Natural killer cell (primary cell): ENCODE measurements at regions not wholly inside any gene's neighbourhood (a gene's known extent, or its start where the extent isn't known, plus 50 kb on each side); places are given as distances from the start of the nearest gene placed in this dataset.

Experiments used
- ATAC-seq, 3 donors: fragments of 150-1000 bp in 2 of 3; fragments of 200-7000 bp in 1 of 3; cut with Tn5 transposase; 1 replicate in 1 of 3; 2 replicates in 2 of 3; pipeline ENCODE4 v1.10.0; 2021; ENCODE audit warnings: mild to moderate bottlenecking in 2 of 3, moderate library complexity in 2 of 3
- DNase-seq, 2 donors: peaks; one replicate each; pipeline versions ENCODE4 v3.0.0 to v3.0.0-alpha.2; 2013 to 2021; ENCODE audit warnings: mixed read lengths in 1 of 2
- H3K27ac ChIP-seq: one replicate; pipeline ENCODE4 v1.5.1; 2013; ENCODE audit warnings: mild to moderate bottlenecking, low read length
- H3K27me3 ChIP-seq: one replicate; pipeline ENCODE4 v1.6.1; 2013; ENCODE audit warnings: low read length; ENCODE audit not compliant: control insufficient read depth, insufficient read depth
- H3K36me3 ChIP-seq: one replicate; pipeline ENCODE4 v1.6.1; 2013; ENCODE audit warnings: low read length; ENCODE audit not compliant: control insufficient read depth, insufficient read depth
- H3K4me1 ChIP-seq: one replicate; pipeline ENCODE4 v1.6.1; 2013; ENCODE audit warnings: low read length; ENCODE audit not compliant: control insufficient read depth, insufficient read depth
- H3K4me3 ChIP-seq: one replicate; pipeline ENCODE4 v1.5.1; 2013; ENCODE audit warnings: low read length
- H3K9me3 ChIP-seq: one replicate; pipeline ENCODE4 v1.6.1; 2013; ENCODE audit warnings: low read length; ENCODE audit not compliant: control insufficient read depth, insufficient read depth
- H3K27ac Mint-ChIP-seq, 2 donors: one replicate each; pipeline ENCODE4 v1.8.0; 2022; ENCODE audit warnings: mild to moderate bottlenecking in 2 of 2, mixed read lengths in 2 of 2, moderate library complexity in 1 of 2
- H3K27me3 Mint-ChIP-seq, 2 donors: one replicate each; pipeline ENCODE4 v1.8.0; 2022; ENCODE audit warnings: low read depth in 2 of 2, mixed read lengths in 2 of 2
- H3K36me3 Mint-ChIP-seq: one replicate; pipeline ENCODE4 v1.8.0; 2022; ENCODE audit warnings: mixed read lengths
- H3K4me1 Mint-ChIP-seq, 2 donors: one replicate each; pipeline ENCODE4 v1.8.0; 2022; ENCODE audit warnings: mixed read lengths in 2 of 2
- H3K4me3 Mint-ChIP-seq: one replicate; pipeline ENCODE4 v1.8.0; 2022; ENCODE audit warnings: mild to moderate bottlenecking, moderate library complexity, mixed read lengths
- H3K9me3 Mint-ChIP-seq, 2 donors: one replicate each; pipeline ENCODE4 v1.8.0; 2022; ENCODE audit warnings: mixed read lengths in 2 of 2
- WGBS: methylation state at CpG from one replicate; pipeline ENCODE4 v1.1.7; 2013; ENCODE audit warnings: missing lambda C conversion rate; ENCODE audit not compliant: insufficient coverage; 5-methylcytosine and 5-hydroxymethylcytosine counted together
- intact Hi-C: fragments of 100-400 bp; cut with micrococcal nuclease; formaldehyde crosslinking; loops from one replicate; pipeline ENCODE4 v1.14.2; 2022
- TF ChIP-seq, protein P1 (sequence below): fragments of 200-600 bp; IDR thresholded peaks from one replicate; pipeline ENCODE4 v1.8.0; 2022; ENCODE audit warnings: antibody characterized with exemption

DNA sequence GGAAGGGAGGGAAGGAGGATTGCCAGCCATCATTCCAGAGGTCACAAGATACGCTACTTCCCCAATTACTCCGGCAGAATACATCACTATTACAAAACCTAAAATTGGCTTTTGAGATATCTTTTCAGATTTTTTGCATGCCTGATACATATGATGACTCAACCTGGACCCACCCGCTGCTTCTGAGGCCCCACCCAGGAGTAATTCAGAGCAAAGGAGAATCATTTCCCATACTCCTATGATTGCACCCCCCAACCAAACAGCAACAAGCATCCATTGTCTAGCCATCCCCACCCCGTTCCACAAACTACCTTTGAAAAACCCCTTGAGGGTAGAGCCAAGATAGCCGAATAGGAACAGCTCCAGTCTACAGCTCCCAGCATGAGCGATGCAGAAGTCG lies 163.5 kb upstream of the GJE1 start:
- DNase-seq, result no peak

DNA sequence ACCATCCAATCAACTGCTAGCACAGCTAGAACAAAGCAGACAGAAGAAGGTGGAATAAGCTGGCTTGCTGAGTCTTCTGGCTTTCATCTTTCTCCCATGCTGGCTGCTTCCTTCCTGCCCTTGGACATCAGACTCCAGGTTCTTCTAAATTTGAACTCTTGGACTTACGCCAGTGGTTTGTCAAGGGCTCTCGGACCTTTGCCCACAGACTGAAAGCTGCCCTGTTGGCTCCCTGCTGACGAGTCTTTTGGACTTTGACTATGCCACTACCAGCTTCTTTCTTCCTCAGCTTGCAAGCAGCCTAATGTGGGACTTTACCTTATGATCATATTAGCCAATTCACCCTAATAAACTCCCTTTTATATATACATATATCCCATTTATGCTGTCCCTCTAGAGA lies 164.1 kb upstream of the GJE1 start:
- Histone ChIP-seq H3K4me3 (no peak overlapping the region), H3K27ac (no peak overlapping the region), H3K27me3 (no peaks in the 10 kb centered on the region), H3K9me3 (no peaks in the 10 kb centered on the region), H3K4me1 (no peaks in the 10 kb centered on the region), H3K36me3 (no peaks in the 10 kb centered on the region)
- no peaks in the 10 kb centered on the region for H3K4me1 Mint-ChIP-seq
- ATAC-seq, result no peak
- TF ChIP-seq, protein P1, sequence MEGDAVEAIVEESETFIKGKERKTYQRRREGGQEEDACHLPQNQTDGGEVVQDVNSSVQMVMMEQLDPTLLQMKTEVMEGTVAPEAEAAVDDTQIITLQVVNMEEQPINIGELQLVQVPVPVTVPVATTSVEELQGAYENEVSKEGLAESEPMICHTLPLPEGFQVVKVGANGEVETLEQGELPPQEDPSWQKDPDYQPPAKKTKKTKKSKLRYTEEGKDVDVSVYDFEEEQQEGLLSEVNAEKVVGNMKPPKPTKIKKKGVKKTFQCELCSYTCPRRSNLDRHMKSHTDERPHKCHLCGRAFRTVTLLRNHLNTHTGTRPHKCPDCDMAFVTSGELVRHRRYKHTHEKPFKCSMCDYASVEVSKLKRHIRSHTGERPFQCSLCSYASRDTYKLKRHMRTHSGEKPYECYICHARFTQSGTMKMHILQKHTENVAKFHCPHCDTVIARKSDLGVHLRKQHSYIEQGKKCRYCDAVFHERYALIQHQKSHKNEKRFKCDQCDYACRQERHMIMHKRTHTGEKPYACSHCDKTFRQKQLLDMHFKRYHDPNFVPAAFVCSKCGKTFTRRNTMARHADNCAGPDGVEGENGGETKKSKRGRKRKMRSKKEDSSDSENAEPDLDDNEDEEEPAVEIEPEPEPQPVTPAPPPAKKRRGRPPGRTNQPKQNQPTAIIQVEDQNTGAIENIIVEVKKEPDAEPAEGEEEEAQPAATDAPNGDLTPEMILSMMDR, result no peak
- H3K36me3 Mint-ChIP-seq, result no peaks in the 10 kb centered on the region
- H3K4me3 Mint-ChIP-seq, result no peak overlapping the region
- H3K9me3 Mint-ChIP-seq, result peaks cover 10 to 12% of the 10 kb centered on the region in 2 donors
- WGBS, result 87% methylated on average over 3 of the region's 3 CpGs
- intact Hi-C loops, result no loop called here
- no peak overlapping the region for H3K27ac Mint-ChIP-seq
- no peak for DNase-seq
- no peaks in the 10 kb centered on the region for H3K27me3 Mint-ChIP-seq

More for the DNA sequence above, 163.5 kb upstream of the GJE1 start:
- no peaks in the 10 kb centered on the region for H3K27me3 ChIP-seq
- Mint-ChIP-seq H3K27me3 (no peaks in the 10 kb centered on the region), H3K4me3 (no peak overlapping the region), H3K4me1 (no peaks in the 10 kb centered on the region), H3K36me3 (no peaks in the 10 kb centered on the region), H3K27ac (no peak overlapping the region), H3K9me3 (peaks cover 10 to 12% of the 10 kb centered on the region in 2 donors)
- whole genome bisulfite sequencing, result 95% methylated on average over 7 of the region's 7 CpGs
- no peak for ATAC-seq
- TF ChIP-seq, protein P1, result no peak
- intact Hi-C loops, result no loop called here
- H3K27ac ChIP-seq, result no peak overlapping the region
- no peaks in the 10 kb centered on the region for H3K9me3 ChIP-seq
- H3K4me1 ChIP-seq, result no peaks in the 10 kb centered on the region
- H3K4me3 ChIP-seq, result no peak overlapping the region
- H3K36me3 ChIP-seq, result no peaks in the 10 kb centered on the region

DNA sequence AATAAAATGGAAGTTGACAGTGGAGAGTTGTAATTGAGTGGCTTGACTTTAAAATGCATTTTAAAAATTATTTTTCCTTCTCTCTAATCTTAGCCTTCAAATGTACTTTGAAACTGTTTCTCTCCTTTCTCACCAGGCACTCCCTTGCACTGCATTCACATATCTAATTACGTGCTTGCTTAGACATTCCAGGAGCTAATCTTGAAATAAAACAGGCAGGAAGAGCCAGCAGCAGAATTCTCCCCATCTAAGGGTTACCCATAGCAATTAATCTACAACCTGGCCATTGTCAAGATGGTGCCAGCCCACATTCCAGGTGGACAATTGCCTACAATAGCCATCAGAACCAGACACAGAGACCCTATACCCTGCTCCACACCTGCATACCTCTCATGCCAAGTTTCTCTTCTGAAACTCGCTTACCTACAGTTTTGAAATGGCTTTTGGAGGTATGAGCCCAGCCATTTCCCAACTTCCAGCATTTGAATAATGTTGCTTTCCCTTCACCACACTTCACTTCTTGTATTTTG lies 167.6 kb upstream of the GJE1 start:
- H3K4me1 ChIP-seq, result no peaks in the 10 kb centered on the region
- H3K36me3 ChIP-seq, result no peaks in the 10 kb centered on the region
- no peak overlapping the region for H3K27ac Mint-ChIP-seq
- TF ChIP-seq, protein P1, result no peak
- DNase-seq, result no peak
- H3K27ac ChIP-seq, result no peak overlapping the region
- no peaks in the 10 kb centered on the region for H3K27me3 Mint-ChIP-seq
- H3K9me3 Mint-ChIP-seq, result peaks cover 8 to 12% of the 10 kb centered on the region in 2 donors
- H3K4me1 Mint-ChIP-seq, result no peaks in the 10 kb centered on the region
- no peaks in the 10 kb centered on the region for H3K36me3 Mint-ChIP-seq
- H3K4me3 ChIP-seq, result no peak overlapping the region
- intact Hi-C loops, result no loop called here
- ATAC-seq, result no peak
- H3K9me3 ChIP-seq, result no peaks in the 10 kb centered on the region
- 72% methylated on average over 2 of the region's 2 CpGs for WGBS
- H3K27me3 ChIP-seq, result no peaks in the 10 kb centered on the region
- no peak overlapping the region for H3K4me3 Mint-ChIP-seq

DNA sequence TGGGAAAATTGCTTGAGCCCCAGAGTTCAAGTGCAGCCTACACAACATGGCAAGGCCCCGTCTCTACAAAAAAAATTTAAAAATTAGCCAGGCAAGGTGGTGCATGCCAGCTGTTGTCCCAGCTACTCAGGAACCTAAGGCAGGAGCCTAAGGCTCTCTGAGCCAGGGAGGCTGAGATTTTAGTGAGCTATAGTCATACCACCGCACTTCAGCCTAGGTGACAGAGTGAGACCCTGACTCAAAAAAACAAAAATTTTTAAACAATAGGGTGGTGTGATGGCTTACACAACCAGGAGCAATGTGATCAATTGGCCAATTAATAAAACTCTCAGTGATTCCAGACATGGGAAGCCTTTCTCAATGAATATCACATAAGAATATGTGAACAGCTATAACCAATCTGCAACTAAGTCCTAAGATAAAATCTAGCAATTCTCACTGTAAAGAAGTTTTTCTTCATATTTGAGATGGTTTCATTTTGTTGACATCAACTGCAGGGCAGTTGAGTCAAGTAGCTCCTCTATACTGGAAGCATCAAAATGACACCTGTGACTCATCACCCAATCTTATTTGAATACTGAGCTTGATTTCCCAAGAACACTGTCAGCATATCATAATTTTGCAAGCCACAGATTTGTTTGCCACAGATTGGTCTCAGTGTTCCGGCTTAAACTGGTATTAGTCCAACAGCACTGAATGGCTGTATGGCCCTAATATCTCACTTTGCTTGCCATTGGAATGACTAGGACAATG lies 169.0 kb upstream of the GJE1 start:
- no peak for ATAC-seq
- no peak overlapping the region for H3K27ac Mint-ChIP-seq
- no peaks in the 10 kb centered on the region for H3K4me1 ChIP-seq

More for the DNA sequence above, 169.0 kb upstream of the GJE1 start:
- WGBS, result 91% methylated on average over 2 of the region's 3 CpGs
- TF ChIP-seq, protein P1, result no peak
- Mint-ChIP-seq H3K36me3 (no peaks in the 10 kb centered on the region), H3K9me3 (peaks cover 5 to 8% of the 10 kb centered on the region in 2 donors), H3K4me1 (no peaks in the 10 kb centered on the region), H3K4me3 (no peak overlapping the region), H3K27me3 (no peaks in the 10 kb centered on the region)
- no peak overlapping the region for H3K4me3 ChIP-seq
- H3K27me3 ChIP-seq, result no peaks in the 10 kb centered on the region
- H3K27ac ChIP-seq, result no peak overlapping the region
- DNase-seq, result no peak
- no peaks in the 10 kb centered on the region for H3K36me3 ChIP-seq
- H3K9me3 ChIP-seq, result no peaks in the 10 kb centered on the region
- intact Hi-C loops, result no loop called here
